Osteoblast (primary cell): ENCODE measurements at regions not wholly inside any gene's neighbourhood (a gene's known extent, or its start where the extent isn't known, plus 50 kb on each side); places are given as distances from the start of the nearest gene placed in this dataset.
A peak's percentile ranks its signal among the peaks of the same experiment; 100 is the strongest.

ENCODE experiments used
- DNase-seq: peaks from one replicate; pipeline ENCODE4 v3.0.0; 2011; ENCODE audit warnings: low spot score, mixed read lengths; ENCODE audit not compliant: insufficient read length; ENCODE audit errors: missing footprints
- H2AFZ ChIP-seq: 2 replicates; pipeline ENCODE4 v1.6.0; 2011; ENCODE audit warnings: mild to moderate bottlenecking, low read length
- H3K27ac ChIP-seq: 2 replicates; pipeline ENCODE4 v1.5.1; 2011; ENCODE audit warnings: mild to moderate bottlenecking, low read depth, low read length, moderate library complexity
- H3K27me3 ChIP-seq: 2 replicates; pipeline ENCODE4 v1.6.0; 2012; ENCODE audit warnings: mild to moderate bottlenecking, control low read depth, inconsistent platforms, low read length, moderate library complexity; ENCODE audit not compliant: insufficient read depth
- H3K36me3 ChIP-seq: 2 replicates; pipeline ENCODE4 v1.5.1; 2011; ENCODE audit warnings: mild to moderate bottlenecking, low read length, control low read depth, moderate library complexity; ENCODE audit not compliant: insufficient read depth
- H3K4me1 ChIP-seq: 2 replicates; pipeline ENCODE4 v1.5.1; 2011; ENCODE audit warnings: mild to moderate bottlenecking, low read length, control low read depth, moderate library complexity; ENCODE audit not compliant: insufficient read depth
- H3K4me2 ChIP-seq: 2 replicates; pipeline ENCODE4 v1.6.0; 2011; ENCODE audit warnings: mild to moderate bottlenecking, low read length; ENCODE audit not compliant: insufficient read depth
- H3K4me3 ChIP-seq: fragments of 200-600 bp; sonication (generic); 3 replicates; pipeline ENCODE4 v1.5.1; 2012; ENCODE audit warnings: mild to moderate bottlenecking, low read length, inconsistent platforms; ENCODE audit not compliant: insufficient read depth
- H3K79me2 ChIP-seq: 2 replicates; pipeline ENCODE4 v1.6.0; 2012; ENCODE audit warnings: mild to moderate bottlenecking, low read length, control low read depth, inconsistent platforms; ENCODE audit not compliant: insufficient read depth
- H3K9me3 ChIP-seq: 2 replicates; pipeline ENCODE4 v1.5.1; 2011; ENCODE audit warnings: low read depth, low read length, control low read depth
- H4K20me1 ChIP-seq: 2 replicates; pipeline ENCODE4 v1.6.0; 2012; ENCODE audit warnings: mild to moderate bottlenecking, low read length, control low read depth; ENCODE audit not compliant: insufficient read depth
- TF ChIP-seq, protein P1 (sequence below): IDR thresholded peaks from 2 replicates; pipeline ENCODE4 v1.5.1; 2011; ENCODE audit warnings: mild to moderate bottlenecking, low read depth, low read length, moderate library complexity; ENCODE audit errors: extremely low read depth

DNA sequence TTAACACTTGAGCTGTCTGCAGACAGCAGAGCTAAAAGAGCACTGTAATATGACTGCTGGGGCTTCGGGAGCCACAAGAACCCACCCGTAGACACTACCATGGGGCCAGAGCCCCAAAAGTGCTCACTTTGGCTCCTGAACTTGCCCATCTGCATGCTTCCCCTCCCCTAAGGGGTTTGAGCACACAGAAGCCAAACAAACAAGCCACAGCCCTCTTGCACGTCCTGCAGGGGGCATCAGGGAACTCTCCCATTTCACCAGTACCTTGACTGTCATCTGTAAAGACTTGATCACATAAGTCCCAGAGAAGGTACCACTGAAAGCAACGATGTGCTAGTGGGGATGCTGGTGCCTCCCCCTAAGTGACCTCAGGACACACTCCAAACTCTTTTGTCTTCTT is 681.8 kb downstream of the SEMA5A start:
- H3K4me3 ChIP-seq: no peak overlapping the region
- H3K27ac ChIP-seq: no peak overlapping the region
- H3K36me3 ChIP-seq: no peaks in the 10 kb centered on the region
- TF ChIP-seq, protein P1, sequence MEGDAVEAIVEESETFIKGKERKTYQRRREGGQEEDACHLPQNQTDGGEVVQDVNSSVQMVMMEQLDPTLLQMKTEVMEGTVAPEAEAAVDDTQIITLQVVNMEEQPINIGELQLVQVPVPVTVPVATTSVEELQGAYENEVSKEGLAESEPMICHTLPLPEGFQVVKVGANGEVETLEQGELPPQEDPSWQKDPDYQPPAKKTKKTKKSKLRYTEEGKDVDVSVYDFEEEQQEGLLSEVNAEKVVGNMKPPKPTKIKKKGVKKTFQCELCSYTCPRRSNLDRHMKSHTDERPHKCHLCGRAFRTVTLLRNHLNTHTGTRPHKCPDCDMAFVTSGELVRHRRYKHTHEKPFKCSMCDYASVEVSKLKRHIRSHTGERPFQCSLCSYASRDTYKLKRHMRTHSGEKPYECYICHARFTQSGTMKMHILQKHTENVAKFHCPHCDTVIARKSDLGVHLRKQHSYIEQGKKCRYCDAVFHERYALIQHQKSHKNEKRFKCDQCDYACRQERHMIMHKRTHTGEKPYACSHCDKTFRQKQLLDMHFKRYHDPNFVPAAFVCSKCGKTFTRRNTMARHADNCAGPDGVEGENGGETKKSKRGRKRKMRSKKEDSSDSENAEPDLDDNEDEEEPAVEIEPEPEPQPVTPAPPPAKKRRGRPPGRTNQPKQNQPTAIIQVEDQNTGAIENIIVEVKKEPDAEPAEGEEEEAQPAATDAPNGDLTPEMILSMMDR: peak; percentile 59
- H3K4me1 ChIP-seq: no peaks in the 10 kb centered on the region
- DNase-seq: no peak
- H4K20me1 ChIP-seq: no peaks in the 10 kb centered on the region
- H2AFZ ChIP-seq: no peak overlapping the region
- no peaks in the 10 kb centered on the region for H3K27me3 ChIP-seq
- no peak overlapping the region for H3K4me2 ChIP-seq
- no peaks in the 10 kb centered on the region for H3K79me2 ChIP-seq
- no peaks in the 10 kb centered on the region for H3K9me3 ChIP-seq

GRCh38 chr5:8865266-8865665 is 680.6 kb downstream of the SEMA5A start:
- H3K36me3 ChIP-seq: no peaks in the 10 kb centered on the region
- H3K4me3 ChIP-seq: no peak overlapping the region
- H3K27ac ChIP-seq: no peak overlapping the region
- no peak overlapping the region for H3K4me2 ChIP-seq
- no peaks in the 10 kb centered on the region for H3K4me1 ChIP-seq
- no peaks in the 10 kb centered on the region for H3K9me3 ChIP-seq
- no peaks in the 10 kb centered on the region for H3K27me3 ChIP-seq
- no peaks in the 10 kb centered on the region for H4K20me1 ChIP-seq
- H2AFZ ChIP-seq: peak overlapping the region; percentile 7
- no peaks in the 10 kb centered on the region for H3K79me2 ChIP-seq
- no peak for DNase-seq
- TF ChIP-seq, protein P1: no peak

GRCh38 chr5:8865686-8866374 is 680.0 kb downstream of the SEMA5A start:
- DNase-seq: no peak

GRCh38 chr5:8868283-8868682 is 677.6 kb downstream of the SEMA5A start:
- no peak for DNase-seq
- Histone ChIP-seq H4K20me1 (no peaks in the 10 kb centered on the region), H3K4me1 (no peaks in the 10 kb centered on the region), H3K79me2 (no peaks in the 10 kb centered on the region), H3K27me3 (no peaks in the 10 kb centered on the region), H3K4me2 (no peak overlapping the region), H3K4me3 (no peak overlapping the region), H3K36me3 (no peaks in the 10 kb centered on the region), H3K9me3 (no peaks in the 10 kb centered on the region), H2AFZ (no peak overlapping the region), H3K27ac (no peak overlapping the region)
- TF ChIP-seq, protein P1: no peak

More at GRCh38 chr5:8865686-8866374, 680.0 kb downstream of the SEMA5A start:
- Histone ChIP-seq H3K4me2 (no peak overlapping the region), H3K36me3 (no peaks in the 10 kb centered on the region), H3K4me3 (no peak overlapping the region), H3K27ac (no peak overlapping the region), H3K4me1 (no peaks in the 10 kb centered on the region), H3K27me3 (no peaks in the 10 kb centered on the region), H2AFZ (no peak overlapping the region), H3K79me2 (no peaks in the 10 kb centered on the region), H4K20me1 (no peaks in the 10 kb centered on the region), H3K9me3 (no peaks in the 10 kb centered on the region)
- TF ChIP-seq, protein P1: no peak
